22Rv1 (cell line): ENCODE measurements at regions not wholly inside any gene's neighbourhood (a gene's known extent, or its start where the extent isn't known, plus 50 kb on each side); places are given as distances from the start of the nearest gene placed in this dataset.
"Not testable (repeated sequence)": the region's sequence is repeated elsewhere in the genome, so short reads cannot be mapped to it uniquely, and the experiment has no call there.

Experiments
- H3K27ac ChIP-seq: fragments of 450-650 bp; 2 replicates; pipeline ENCODE4 v1.5.1; 2017
- ZFX ChIP-seq: fragments of 450-650 bp; IDR thresholded peaks from 2 replicates; pipeline ENCODE4 v1.6.1; 2017; ENCODE audit warnings: antibody characterized with exemption, borderline replicate concordance
- TF ChIP-seq, protein P1 (sequence below): fragments of 450-650 bp; IDR thresholded peaks from 2 replicates; pipeline ENCODE4 v1.5.1; 2017; ENCODE audit warnings: mild to moderate bottlenecking

DNA sequence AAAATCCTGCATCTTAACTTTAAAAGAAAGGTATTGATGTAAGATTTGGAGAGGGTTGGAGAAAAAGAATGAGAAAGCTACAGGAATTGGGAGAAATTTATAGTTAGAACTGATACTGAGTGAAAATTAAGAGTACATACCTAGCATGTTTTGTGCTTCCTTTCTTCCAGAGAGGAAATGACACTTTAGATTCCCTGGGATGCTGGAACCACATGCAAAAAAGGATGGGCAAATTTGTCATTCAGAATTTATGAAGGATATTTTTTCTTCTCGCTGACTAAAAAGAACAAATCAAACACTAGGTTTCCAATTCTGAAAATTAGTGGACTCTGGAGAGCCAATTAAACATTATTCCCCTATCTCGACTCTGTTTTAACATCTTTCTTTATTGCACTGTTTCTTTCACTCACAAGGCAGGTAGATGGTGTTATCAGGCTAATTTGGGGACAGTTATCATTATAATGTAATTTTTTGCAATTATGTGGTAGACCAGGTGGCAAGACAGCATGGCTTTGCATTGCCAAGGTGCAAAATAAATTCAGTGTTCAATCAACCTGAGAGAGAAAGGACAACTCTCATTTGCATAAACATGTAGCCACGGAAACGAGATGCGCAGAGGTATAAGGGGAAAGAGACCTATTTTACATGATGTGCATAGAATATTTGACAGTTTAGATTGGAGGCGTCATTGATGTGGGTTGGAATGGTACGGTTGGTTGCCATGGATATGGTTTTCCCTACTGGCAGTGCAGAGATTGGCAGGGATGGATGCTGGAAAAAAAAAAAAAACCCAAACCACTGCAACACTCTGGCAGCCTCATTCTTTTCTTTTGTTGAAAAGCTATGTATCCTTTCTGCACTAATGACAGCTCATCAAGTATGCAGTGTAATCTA, 320.4 kb upstream of the CCNH start:
- no peak for TF ChIP-seq ZFX
- TF ChIP-seq, protein P1, sequence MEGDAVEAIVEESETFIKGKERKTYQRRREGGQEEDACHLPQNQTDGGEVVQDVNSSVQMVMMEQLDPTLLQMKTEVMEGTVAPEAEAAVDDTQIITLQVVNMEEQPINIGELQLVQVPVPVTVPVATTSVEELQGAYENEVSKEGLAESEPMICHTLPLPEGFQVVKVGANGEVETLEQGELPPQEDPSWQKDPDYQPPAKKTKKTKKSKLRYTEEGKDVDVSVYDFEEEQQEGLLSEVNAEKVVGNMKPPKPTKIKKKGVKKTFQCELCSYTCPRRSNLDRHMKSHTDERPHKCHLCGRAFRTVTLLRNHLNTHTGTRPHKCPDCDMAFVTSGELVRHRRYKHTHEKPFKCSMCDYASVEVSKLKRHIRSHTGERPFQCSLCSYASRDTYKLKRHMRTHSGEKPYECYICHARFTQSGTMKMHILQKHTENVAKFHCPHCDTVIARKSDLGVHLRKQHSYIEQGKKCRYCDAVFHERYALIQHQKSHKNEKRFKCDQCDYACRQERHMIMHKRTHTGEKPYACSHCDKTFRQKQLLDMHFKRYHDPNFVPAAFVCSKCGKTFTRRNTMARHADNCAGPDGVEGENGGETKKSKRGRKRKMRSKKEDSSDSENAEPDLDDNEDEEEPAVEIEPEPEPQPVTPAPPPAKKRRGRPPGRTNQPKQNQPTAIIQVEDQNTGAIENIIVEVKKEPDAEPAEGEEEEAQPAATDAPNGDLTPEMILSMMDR: no peak

DNA sequence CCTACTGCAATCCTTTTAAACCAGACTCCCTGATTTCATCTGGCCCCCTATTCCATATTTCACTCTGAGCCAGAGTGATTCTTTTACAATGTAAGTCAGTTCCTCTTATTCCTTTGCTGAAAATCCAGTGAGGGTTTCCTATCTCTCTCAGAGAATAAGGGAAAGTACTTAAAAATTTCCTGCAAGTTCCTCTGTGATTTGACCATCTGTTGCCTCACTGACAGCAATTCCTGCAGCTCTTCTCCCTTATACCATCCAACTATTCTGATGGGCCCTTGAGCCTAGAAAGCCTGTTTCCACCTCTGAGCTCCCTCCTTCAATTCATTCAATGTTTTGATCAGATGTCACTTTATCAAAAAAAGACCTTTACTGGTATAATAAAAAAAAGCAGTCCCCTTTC, 317.1 kb upstream of the CCNH start:
- H3K27ac ChIP-seq: no peak overlapping the region
- TF ChIP-seq, protein P1: no peak

More for the DNA sequence above, 320.4 kb upstream of the CCNH start:
- H3K27ac ChIP-seq: no peak overlapping the region

DNA sequence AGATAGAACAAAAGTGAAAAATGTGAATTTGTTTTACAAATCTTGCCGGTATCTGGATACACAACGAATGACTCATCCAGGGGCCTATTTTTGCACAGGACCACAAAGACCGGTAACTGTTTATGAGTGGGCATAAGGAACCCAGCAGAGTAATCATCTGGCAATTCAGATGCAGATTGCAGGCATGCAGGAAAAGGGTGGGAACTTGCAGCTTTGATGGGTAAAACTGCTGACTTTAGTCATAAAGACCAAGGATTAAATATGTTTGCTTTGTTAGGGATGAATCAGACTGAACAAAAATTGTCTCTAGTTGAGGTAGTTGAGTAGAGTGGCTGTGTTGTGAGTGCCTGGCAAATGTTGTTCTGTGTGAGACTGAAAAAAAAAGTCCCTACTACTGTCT, 309.6 kb upstream of the CCNH start:
- TF ChIP-seq, protein P1: no peak
- TF ChIP-seq ZFX: no peak
- H3K27ac ChIP-seq: no peak overlapping the region

DNA sequence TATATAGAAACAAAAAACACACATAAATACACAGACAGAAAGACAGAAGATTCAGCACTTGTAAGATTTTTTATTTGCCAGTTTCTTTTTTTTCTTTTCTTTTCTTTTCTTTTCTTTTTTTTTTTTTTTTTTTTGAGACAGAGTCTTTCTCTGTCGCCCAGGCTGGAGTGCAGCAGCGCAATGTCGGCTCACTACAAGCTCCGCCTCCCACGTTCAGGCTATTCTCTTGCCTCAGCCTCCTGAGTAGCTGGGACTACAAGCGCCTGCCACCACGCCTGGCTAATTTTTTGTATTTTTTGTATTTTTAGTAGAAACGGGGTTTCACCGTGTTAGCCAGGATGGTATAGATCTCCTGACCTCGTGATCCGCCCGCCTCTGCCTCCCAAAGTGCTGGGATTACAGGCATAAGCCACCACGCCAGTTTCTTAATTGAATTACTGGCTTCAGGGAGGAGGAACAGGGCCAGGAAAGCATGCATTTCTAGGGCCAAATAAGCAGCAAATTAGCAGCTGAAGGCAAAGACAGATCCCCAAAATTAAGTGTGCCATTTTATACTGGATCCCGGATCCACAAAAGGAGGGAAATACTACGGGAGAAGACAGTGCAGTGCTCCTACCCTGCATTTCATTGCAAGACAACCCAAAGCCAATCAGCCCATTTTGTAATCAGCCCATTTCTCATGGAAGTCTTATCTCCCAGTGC, 305.6 kb upstream of the CCNH start:
- not testable (repeated sequence) for H3K27ac ChIP-seq

DNA sequence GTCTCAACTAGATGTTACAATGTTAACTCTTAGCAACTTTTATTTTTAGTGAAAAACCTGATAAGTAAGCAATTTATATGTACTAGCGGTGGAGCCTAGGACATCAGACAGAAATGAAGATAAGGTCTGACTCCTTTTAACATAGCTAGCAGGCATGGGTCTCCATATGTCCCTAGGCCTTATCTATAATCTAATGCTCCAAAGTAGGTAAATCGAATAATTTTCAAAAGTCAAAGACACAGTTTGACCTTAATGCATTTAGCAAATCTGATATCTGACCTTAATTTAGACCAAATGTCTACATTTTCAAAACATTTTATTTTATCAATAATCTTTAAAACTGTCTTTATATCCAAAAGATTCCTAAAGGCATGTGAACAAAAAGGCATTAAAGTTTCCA, 305.0 kb upstream of the CCNH start:
- no peak for TF ChIP-seq ZFX
- TF ChIP-seq, protein P1: no peak
- H3K27ac ChIP-seq: no peak overlapping the region

DNA sequence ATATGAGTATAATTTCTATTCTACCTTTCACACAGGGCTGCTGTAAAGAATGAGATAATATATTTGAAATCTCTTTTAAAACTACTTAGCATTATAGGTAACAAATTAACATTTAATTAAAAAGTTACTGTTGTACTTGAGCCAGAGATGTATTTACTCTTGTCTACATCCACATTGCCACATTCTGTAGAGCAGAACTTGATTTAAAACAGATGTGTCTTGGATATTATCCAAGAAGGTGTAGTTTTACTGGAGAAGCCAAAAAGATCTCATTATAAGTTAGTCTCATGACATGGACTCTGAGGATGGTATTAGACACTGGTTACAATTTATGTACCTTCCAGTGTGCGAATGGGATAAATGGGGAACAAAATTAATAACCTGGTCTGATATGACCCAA, 293.1 kb upstream of the CCNH start:
- TF ChIP-seq, protein P1: no peak
- TF ChIP-seq ZFX: no peak
- no peak overlapping the region for H3K27ac ChIP-seq

DNA sequence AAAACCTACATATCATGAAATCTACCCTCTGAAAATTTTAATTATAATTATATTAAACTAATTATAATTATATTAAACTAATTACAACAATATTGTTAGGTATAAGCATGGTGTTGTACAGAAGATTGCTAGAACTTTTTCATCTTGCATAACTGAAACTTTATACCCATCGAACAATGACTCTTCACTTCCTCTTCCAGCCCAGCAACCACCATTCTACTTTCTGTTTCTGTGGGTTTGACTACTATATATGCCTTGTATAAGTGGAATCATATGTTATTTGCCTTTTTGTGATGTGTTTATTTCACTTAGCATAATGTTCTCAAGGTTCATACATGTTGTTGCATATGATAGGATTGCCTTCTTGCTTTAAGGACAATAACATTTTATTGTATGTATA, 274.2 kb upstream of the CCNH start:
- H3K27ac ChIP-seq: peak overlapping the region; percentile 95
- no peak for TF ChIP-seq ZFX
- TF ChIP-seq, protein P1: no peak
